ENCODE measurements at regions not wholly inside any gene's neighbourhood (a gene's known extent, or its start where the extent isn't known, plus 50 kb on each side); places are given as distances from the start of the nearest gene placed in this dataset.

GRCh38 chr17:36687736-36688135 is 86.4 kb downstream of the MRM1 start:
- no peak for TF ChIP-seq POLR2A (IDR thresholded peaks at IDR 0.05)
- no peak for TF ChIP-seq CTCF (IDR thresholded peaks at IDR 0.05)
- no peak for TF ChIP-seq EP300 (IDR thresholded peaks at IDR 0.05)
